DMS79 (cell line): ENCODE measurements at regions not wholly inside any gene's neighbourhood (a gene's known extent, or its start where the extent isn't known, plus 50 kb on each side); places are given as distances from the start of the nearest gene placed in this dataset.

Experiments used
- DNase-seq: peaks from one replicate; lab custom pipeline; 2025; lab: John Stamatoyannopoulos, UW

- no peak for DNase-seq
Observed at GRCh38 chr5:99724732-99725290, 796.0 kb upstream of the CHD1 start.

GRCh38 chr5:99721506-99721905, 792.7 kb upstream of the CHD1 start:
- DNase-seq, result no peak

- DNase-seq, result no peak
Observed at GRCh38 chr5:99715921-99716320, 787.1 kb upstream of the CHD1 start.

- no peak for DNase-seq
Observed at GRCh38 chr5:99706160-99706559, 777.4 kb upstream of the CHD1 start.

GRCh38 chr5:99702565-99702964, 773.8 kb upstream of the CHD1 start:
- DNase-seq, result no peak

GRCh38 chr5:99694884-99695283, 766.1 kb upstream of the CHD1 start:
- no peak for DNase-seq

- no peak for DNase-seq
Observed at GRCh38 chr5:99686538-99686937, 757.7 kb upstream of the CHD1 start.

GRCh38 chr5:99675974-99676373, 747.2 kb upstream of the CHD1 start:
- no peak for DNase-seq

- DNase-seq, result no peak
Observed at GRCh38 chr5:99674101-99674500, 745.3 kb upstream of the CHD1 start.

GRCh38 chr5:99664972-99665371, 736.2 kb upstream of the CHD1 start:
- no peak for DNase-seq

GRCh38 chr5:99651298-99651697, 722.5 kb upstream of the CHD1 start:
- no peak for DNase-seq

GRCh38 chr5:99646011-99646647, 717.3 kb upstream of the CHD1 start:
- no peak for DNase-seq

- no peak for DNase-seq
Observed at GRCh38 chr5:99644822-99645221, 716.0 kb upstream of the CHD1 start.

- DNase-seq, result no peak
Observed at GRCh38 chr5:99640646-99641045, 711.8 kb upstream of the CHD1 start.

GRCh38 chr5:99639905-99640304, 711.1 kb upstream of the CHD1 start:
- no peak for DNase-seq

- DNase-seq, result no peak
Observed at GRCh38 chr5:99636663-99637062, 707.9 kb upstream of the CHD1 start.

- DNase-seq, result no peak
Observed at GRCh38 chr5:99621772-99622681, 693.2 kb upstream of the CHD1 start.

GRCh38 chr5:99617335-99617734, 688.5 kb upstream of the CHD1 start:
- DNase-seq, result no peak

- DNase-seq, result no peak
Observed at GRCh38 chr5:99614888-99615287, 686.1 kb upstream of the CHD1 start.

- no peak for DNase-seq
Observed at GRCh38 chr5:99607124-99607523, 678.3 kb upstream of the CHD1 start.

- no peak for DNase-seq
Observed at GRCh38 chr5:99605904-99606303, 677.1 kb upstream of the CHD1 start.

GRCh38 chr5:99600952-99601351, 672.1 kb upstream of the CHD1 start:
- no peak for DNase-seq

GRCh38 chr5:99590806-99591205, 662.0 kb upstream of the CHD1 start:
- DNase-seq, result no peak
